ENCODE measurements at regions not wholly inside any gene's neighbourhood (a gene's known extent, or its start where the extent isn't known, plus 50 kb on each side); places are given as distances from the start of the nearest gene placed in this dataset.
A peak's percentile ranks its signal among the peaks of the same experiment; 100 is the strongest.

DNA sequence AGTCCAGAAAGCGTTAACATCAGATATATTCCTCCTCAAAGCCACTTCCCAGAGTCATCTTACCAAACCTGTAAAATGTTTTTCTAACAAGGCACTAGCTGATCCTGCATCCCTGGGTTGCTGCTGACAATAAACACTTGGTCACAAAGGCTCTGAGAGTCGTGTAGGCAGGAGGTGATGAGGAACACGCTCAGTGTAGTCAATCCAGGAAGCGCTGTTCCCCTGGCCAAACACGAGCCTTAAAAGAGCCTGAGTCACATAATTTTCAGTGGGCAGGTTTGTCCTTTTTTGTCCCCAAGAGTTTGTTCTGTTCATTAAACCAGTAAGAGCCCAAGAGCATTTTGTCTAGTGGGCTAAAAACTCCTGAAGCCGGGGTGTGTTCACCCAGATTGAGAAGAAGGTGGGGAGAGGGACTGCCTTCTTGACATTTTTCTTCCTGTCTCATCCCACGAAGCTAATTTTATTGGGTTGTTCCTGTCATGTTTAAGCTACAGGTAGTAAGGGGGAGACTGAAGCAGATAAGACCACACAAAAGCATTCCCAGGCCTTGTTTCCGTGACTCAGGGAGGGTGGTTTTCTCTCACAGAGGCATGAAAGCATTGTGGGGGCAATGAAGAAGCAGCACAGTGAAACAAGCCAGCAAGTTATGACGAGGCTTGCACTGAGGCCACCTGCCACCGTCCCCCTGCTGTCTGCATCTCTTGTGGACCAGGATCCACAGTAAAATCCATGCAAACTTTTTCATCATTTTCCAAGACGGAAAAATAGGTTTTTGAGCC is 73.7 kb downstream of the FOXB1 start:
- Histone ChIP-seq H3K36me3 (ENCODE audit: control insufficient read depth, insufficient read depth, low read length) (no peaks in the 10 kb centered on the region), H3K4me3 (ENCODE audit: low read depth, low read length) (no peak overlapping the region), H3K27me3 (ENCODE audit: control insufficient read depth, insufficient read depth, low read length) (no peaks in the 10 kb centered on the region)
- DNase-seq (ENCODE audit: low read depth) = no peak
- TF ChIP-seq, protein P1, sequence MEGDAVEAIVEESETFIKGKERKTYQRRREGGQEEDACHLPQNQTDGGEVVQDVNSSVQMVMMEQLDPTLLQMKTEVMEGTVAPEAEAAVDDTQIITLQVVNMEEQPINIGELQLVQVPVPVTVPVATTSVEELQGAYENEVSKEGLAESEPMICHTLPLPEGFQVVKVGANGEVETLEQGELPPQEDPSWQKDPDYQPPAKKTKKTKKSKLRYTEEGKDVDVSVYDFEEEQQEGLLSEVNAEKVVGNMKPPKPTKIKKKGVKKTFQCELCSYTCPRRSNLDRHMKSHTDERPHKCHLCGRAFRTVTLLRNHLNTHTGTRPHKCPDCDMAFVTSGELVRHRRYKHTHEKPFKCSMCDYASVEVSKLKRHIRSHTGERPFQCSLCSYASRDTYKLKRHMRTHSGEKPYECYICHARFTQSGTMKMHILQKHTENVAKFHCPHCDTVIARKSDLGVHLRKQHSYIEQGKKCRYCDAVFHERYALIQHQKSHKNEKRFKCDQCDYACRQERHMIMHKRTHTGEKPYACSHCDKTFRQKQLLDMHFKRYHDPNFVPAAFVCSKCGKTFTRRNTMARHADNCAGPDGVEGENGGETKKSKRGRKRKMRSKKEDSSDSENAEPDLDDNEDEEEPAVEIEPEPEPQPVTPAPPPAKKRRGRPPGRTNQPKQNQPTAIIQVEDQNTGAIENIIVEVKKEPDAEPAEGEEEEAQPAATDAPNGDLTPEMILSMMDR (IDR thresholded peaks at IDR 0.05; ENCODE audit: insufficient read depth, low read length, poor library complexity, severe bottlenecking) = no peak

DNA sequence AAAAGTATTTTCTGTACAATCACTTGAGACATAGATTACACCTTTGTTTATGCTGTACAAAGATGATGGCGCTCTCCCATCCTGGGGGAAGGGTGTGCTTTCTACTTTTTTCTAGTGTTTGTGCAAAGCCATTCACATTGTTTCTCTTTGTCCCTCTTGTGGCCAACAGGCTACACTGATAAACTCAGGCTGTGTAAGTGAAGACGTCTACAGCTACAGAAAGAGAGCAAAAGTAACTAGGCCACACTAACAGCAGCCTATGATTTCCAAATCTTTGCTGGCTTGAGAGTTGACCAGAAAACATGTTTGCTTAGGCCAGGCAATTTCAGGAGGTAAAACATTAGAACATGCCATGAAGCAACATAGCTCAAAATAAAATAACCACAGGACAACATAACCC is 75.1 kb downstream of the FOXB1 start:
- TF ChIP-seq, protein P1 (IDR thresholded peaks at IDR 0.05; ENCODE audit: insufficient read depth, low read length, poor library complexity, severe bottlenecking) = peak; percentile 10
- Histone ChIP-seq H3K4me3 (ENCODE audit: low read depth, low read length) (no peak overlapping the region), H3K27me3 (ENCODE audit: control insufficient read depth, insufficient read depth, low read length) (no peaks in the 10 kb centered on the region)

DNA sequence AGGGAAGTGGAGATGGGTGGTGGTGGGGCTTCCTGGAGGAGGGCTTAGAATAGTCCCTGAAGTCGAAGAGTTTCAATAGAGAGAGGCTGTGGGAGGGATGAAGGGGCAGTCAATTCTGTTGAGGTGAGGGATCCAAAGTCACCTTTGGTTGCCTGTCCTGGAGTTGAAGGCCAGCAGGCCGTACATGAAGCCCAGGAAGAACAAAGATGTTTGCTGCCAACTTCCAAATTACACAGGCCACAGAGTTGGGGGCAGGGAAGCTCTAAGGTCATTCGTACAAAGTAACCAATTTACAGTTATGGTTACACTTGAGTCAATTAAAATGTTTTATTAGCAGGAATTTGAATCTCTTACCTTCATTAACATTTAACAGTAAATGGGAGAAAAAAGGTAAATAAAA is 77.9 kb downstream of the FOXB1 start:
- no peak for DNase-seq (ENCODE audit: low read depth)
- Histone ChIP-seq H3K4me3 (ENCODE audit: low read depth, low read length) (no peak overlapping the region), H3K27me3 (ENCODE audit: control insufficient read depth, insufficient read depth, low read length) (peaks cover 2% of the 10 kb centered on the region), H3K36me3 (ENCODE audit: control insufficient read depth, insufficient read depth, low read length) (no peaks in the 10 kb centered on the region)
- TF ChIP-seq, protein P1 (IDR thresholded peaks at IDR 0.05; ENCODE audit: insufficient read depth, low read length, poor library complexity, severe bottlenecking) = no peak

More for the DNA sequence above, 75.1 kb downstream of the FOXB1 start:
- H3K36me3 ChIP-seq (ENCODE audit: control insufficient read depth, insufficient read depth, low read length) = no peaks in the 10 kb centered on the region
- DNase-seq (ENCODE audit: low read depth) = no peak

DNA sequence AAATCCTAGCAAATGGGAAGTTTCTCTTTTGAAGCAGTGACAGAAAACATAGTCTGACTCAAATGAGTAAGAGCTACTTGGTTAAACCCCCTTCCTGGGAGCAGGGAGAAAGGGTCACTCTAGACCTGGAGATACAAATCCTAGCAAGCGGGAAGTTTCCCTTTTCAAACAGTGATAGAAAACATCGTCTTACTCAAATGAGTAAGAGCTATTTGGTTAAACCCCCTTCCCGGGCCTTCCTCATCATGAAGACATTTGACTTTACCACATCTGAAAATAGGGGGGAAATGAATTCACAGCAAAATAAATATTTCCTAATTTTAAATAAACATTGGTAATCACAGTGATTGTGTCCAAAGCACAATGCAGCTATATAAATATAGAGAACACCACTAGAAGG is 79.2 kb downstream of the FOXB1 start:
- H3K36me3 ChIP-seq (ENCODE audit: control insufficient read depth, insufficient read depth, low read length) = no peaks in the 10 kb centered on the region
- H3K4me3 ChIP-seq (ENCODE audit: low read depth, low read length) = no peak overlapping the region
- no peak for DNase-seq (ENCODE audit: low read depth)
- H3K27me3 ChIP-seq (ENCODE audit: control insufficient read depth, insufficient read depth, low read length) = peaks cover 2% of the 10 kb centered on the region
- TF ChIP-seq, protein P1 (IDR thresholded peaks at IDR 0.05; ENCODE audit: insufficient read depth, low read length, poor library complexity, severe bottlenecking) = no peak

DNA sequence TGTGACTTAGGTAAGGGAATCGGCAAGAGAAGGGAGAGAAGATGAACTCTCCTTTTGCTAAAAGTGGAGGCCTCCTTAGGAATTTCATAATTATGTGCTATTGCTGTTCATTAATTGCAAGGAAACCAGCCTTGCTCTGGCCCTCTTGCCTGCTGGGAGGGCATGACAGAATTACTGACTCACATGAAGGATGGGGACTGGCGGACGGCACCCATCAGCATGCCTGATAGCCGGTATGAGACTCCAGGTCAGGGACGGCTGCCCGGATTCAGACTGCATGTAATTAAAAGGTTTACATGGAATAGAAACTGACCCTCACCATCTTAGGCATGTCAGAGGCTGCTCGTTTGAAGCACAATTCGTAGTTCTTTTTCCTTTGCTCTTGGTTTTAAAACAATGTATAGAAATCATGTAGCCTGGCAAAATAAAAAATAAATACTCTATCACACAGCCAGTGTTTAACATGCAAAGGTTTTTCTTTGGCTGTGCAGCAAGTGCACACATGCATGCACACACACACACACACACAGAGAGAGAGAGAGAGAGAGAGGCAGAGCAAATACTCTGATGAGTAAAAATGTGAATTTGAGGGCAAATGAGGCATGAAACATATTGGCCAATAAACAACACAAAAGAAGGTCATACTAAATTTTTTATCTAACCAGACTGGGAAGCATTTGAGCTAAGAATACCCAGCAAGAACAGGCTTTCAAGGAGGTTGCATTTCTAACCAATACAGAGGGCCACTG is 82.7 kb downstream of the FOXB1 start:
- H3K4me3 ChIP-seq (ENCODE audit: low read depth, low read length) = no peak overlapping the region
- peaks cover 2% of the 10 kb centered on the region for H3K27me3 ChIP-seq (ENCODE audit: control insufficient read depth, insufficient read depth, low read length)
- TF ChIP-seq, protein P1 (IDR thresholded peaks at IDR 0.05; ENCODE audit: insufficient read depth, low read length, poor library complexity, severe bottlenecking) = no peak
- DNase-seq (ENCODE audit: low read depth) = no peak
- no peaks in the 10 kb centered on the region for H3K36me3 ChIP-seq (ENCODE audit: control insufficient read depth, insufficient read depth, low read length)

Data from kidney epithelial cell (primary cell).